Osteoblast (primary cell): ENCODE measurements at regions not wholly inside any gene's neighbourhood (a gene's known extent, or its start where the extent isn't known, plus 50 kb on each side); places are given as distances from the start of the nearest gene placed in this dataset.

Experiments
- DNase-seq: peaks from one replicate; pipeline ENCODE4 v3.0.0; 2011; ENCODE audit warnings: low spot score, mixed read lengths; ENCODE audit not compliant: insufficient read length; ENCODE audit errors: missing footprints
- H2AFZ ChIP-seq: 2 replicates; pipeline ENCODE4 v1.6.0; 2011; ENCODE audit warnings: mild to moderate bottlenecking, low read length
- H3K27ac ChIP-seq: 2 replicates; pipeline ENCODE4 v1.5.1; 2011; ENCODE audit warnings: mild to moderate bottlenecking, low read depth, low read length, moderate library complexity
- H3K27me3 ChIP-seq: 2 replicates; pipeline ENCODE4 v1.6.0; 2012; ENCODE audit warnings: mild to moderate bottlenecking, control low read depth, inconsistent platforms, low read length, moderate library complexity; ENCODE audit not compliant: insufficient read depth
- H3K36me3 ChIP-seq: 2 replicates; pipeline ENCODE4 v1.5.1; 2011; ENCODE audit warnings: mild to moderate bottlenecking, low read length, control low read depth, moderate library complexity; ENCODE audit not compliant: insufficient read depth
- H3K4me1 ChIP-seq: 2 replicates; pipeline ENCODE4 v1.5.1; 2011; ENCODE audit warnings: mild to moderate bottlenecking, low read length, control low read depth, moderate library complexity; ENCODE audit not compliant: insufficient read depth
- H3K4me2 ChIP-seq: 2 replicates; pipeline ENCODE4 v1.6.0; 2011; ENCODE audit warnings: mild to moderate bottlenecking, low read length; ENCODE audit not compliant: insufficient read depth
- H3K4me3 ChIP-seq: fragments of 200-600 bp; sonication (generic); 3 replicates; pipeline ENCODE4 v1.5.1; 2012; ENCODE audit warnings: mild to moderate bottlenecking, low read length, inconsistent platforms; ENCODE audit not compliant: insufficient read depth
- H3K79me2 ChIP-seq: 2 replicates; pipeline ENCODE4 v1.6.0; 2012; ENCODE audit warnings: mild to moderate bottlenecking, low read length, control low read depth, inconsistent platforms; ENCODE audit not compliant: insufficient read depth
- H3K9me3 ChIP-seq: 2 replicates; pipeline ENCODE4 v1.5.1; 2011; ENCODE audit warnings: low read depth, low read length, control low read depth
- H4K20me1 ChIP-seq: 2 replicates; pipeline ENCODE4 v1.6.0; 2012; ENCODE audit warnings: mild to moderate bottlenecking, low read length, control low read depth; ENCODE audit not compliant: insufficient read depth
- CTCF ChIP-seq: IDR thresholded peaks from 2 replicates; pipeline ENCODE4 v1.5.1; 2011; ENCODE audit warnings: mild to moderate bottlenecking, low read depth, low read length, moderate library complexity; ENCODE audit errors: extremely low read depth

DNA sequence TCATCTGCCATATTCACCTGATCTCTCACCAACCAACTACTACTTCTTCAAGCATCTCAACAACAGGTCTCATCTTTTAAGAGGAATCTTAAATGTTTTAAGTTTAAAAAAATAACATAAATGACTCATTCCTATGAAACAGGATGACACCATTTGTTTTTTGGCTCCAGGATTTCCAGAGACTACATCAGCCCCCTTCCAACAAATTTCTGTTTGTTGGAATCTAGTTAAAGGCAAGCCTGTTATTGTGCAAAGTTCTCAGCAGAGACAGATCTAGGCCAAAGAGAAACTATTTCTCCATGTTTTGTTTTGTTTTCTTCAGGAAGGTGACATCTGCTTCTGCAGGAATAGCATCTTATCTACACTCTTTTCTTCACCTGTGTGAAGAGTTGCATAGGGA lies 204.8 kb upstream of the SH3BP4 start:
- no peaks in the 10 kb centered on the region for H3K27me3 ChIP-seq
- TF ChIP-seq CTCF = no peak
- H4K20me1 ChIP-seq = no peaks in the 10 kb centered on the region
- H3K79me2 ChIP-seq = no peaks in the 10 kb centered on the region
- H3K27ac ChIP-seq = no peak overlapping the region
- no peak overlapping the region for H3K4me2 ChIP-seq
- no peaks in the 10 kb centered on the region for H3K4me1 ChIP-seq
- H3K4me3 ChIP-seq = no peak overlapping the region
- no peak overlapping the region for H2AFZ ChIP-seq
- DNase-seq = no peak
- no peaks in the 10 kb centered on the region for H3K36me3 ChIP-seq
- no peaks in the 10 kb centered on the region for H3K9me3 ChIP-seq

GRCh38 chr2:234745347-234745746 lies 206.5 kb upstream of the SH3BP4 start:
- Histone ChIP-seq H3K4me3 (no peak overlapping the region), H3K27me3 (no peaks in the 10 kb centered on the region), H3K27ac (no peak overlapping the region), H3K9me3 (no peaks in the 10 kb centered on the region), H2AFZ (no peak overlapping the region), H3K4me1 (no peaks in the 10 kb centered on the region), H3K79me2 (no peaks in the 10 kb centered on the region), H3K36me3 (no peaks in the 10 kb centered on the region), H3K4me2 (no peak overlapping the region), H4K20me1 (no peaks in the 10 kb centered on the region)
- no peak for DNase-seq
- no peak for TF ChIP-seq CTCF

DNA sequence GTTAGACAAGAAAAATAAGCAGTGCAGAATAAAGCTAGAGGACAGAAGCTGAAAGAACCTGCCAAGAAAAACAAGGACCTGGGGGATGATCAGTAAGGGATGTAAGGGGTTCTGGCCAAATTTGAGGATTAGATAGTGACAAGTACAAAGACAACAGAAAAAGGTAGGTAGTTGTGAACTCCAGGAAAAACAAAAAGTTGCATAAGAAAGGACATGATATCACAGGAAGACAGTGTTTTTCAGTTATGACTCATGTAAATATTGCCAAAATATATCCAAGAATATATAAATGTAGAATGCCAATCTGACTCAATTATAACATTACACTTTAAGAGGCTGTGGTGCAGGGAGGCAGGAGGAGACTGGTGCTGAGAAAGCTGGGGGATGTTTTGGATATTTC lies 209.8 kb upstream of the SH3BP4 start:
- DNase-seq = no peak
- Histone ChIP-seq H3K27ac (peak overlapping the region; percentile 13), H3K4me3 (no peak overlapping the region), H4K20me1 (no peaks in the 10 kb centered on the region), H3K4me1 (no peaks in the 10 kb centered on the region), H3K4me2 (no peak overlapping the region), H3K9me3 (no peaks in the 10 kb centered on the region), H3K36me3 (no peaks in the 10 kb centered on the region), H3K27me3 (no peaks in the 10 kb centered on the region), H2AFZ (peak overlapping the region; percentile 43), H3K79me2 (no peaks in the 10 kb centered on the region)
- TF ChIP-seq CTCF = no peak

DNA sequence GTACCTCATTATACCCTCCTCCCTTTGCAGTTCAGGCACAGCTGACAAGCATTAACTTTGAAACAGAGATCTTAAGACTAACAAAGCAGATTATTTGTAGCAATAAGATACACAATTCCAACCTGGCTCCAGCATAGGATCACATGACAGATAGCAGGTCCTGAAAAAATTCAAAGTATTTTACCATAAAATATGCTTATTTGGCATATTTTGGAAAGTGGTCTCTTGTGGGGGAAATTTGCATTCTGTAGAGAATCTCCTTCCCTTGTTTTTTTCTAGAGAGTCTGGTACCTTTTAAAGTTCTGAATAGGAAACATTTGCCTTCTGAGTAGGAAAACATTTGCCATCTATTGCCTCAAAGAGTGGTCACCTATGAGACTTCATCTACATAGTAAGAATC lies 212.8 kb upstream of the SH3BP4 start:
- no peaks in the 10 kb centered on the region for H3K4me1 ChIP-seq

More for the DNA sequence above, 212.8 kb upstream of the SH3BP4 start:
- Histone ChIP-seq H3K36me3 (no peaks in the 10 kb centered on the region), H3K27me3 (no peaks in the 10 kb centered on the region), H3K9me3 (no peaks in the 10 kb centered on the region), H3K4me3 (no peak overlapping the region), H4K20me1 (no peaks in the 10 kb centered on the region), H2AFZ (no peak overlapping the region), H3K79me2 (no peaks in the 10 kb centered on the region), H3K4me2 (no peak overlapping the region), H3K27ac (no peak overlapping the region)
- no peak for TF ChIP-seq CTCF
- DNase-seq = no peak
